PC-9 (cell line): ENCODE measurements at regions not wholly inside any gene's neighbourhood (a gene's known extent, or its start where the extent isn't known, plus 50 kb on each side); places are given as distances from the start of the nearest gene placed in this dataset.

ENCODE experiments used
- BruUV-seq: library from RNA; stranded (reverse); fragments of 400-500 nt; replicated peaks from 2 replicates; lab custom pipeline; 2021; lab: Mats Ljungman, UMichigan
- CTCF ChIA-PET: fragments of 300-600 bp; sonication (Branson Sonifier 250); formaldehyde crosslinking; loops from one replicate; lab custom pipeline; 2022; ENCODE audit warnings: antibody characterized with exemption; lab: Charles Lee
- POLR2A ChIA-PET: fragments of 300-600 bp; sonication (Branson Sonifier 250); formaldehyde crosslinking; loops from one replicate; lab custom pipeline; 2022; ENCODE audit warnings: antibody characterized with exemption; ENCODE audit not compliant: unreplicated experiment; lab: Charles Lee
- DNase-seq, 2 experiments: peaks; one replicate each; pipeline versions ENCODE4 v3.0.0 to v3.0.0-alpha.2; 2015 to 2022; ENCODE audit warnings: mixed read lengths in 1 of 2
- H2AFZ ChIP-seq: fragments of 200-600 bp; sonication (generic); 2 replicates; pipeline ENCODE4 v1.8.1; 2017; ENCODE audit warnings: antibody characterized with exemption
- H3F3A ChIP-seq: fragments of 200-600 bp; sonication (generic); 2 replicates; pipeline ENCODE4 v1.8.1; 2017; ENCODE audit warnings: antibody characterized with exemption, mild to moderate bottlenecking, low read depth; ENCODE audit not compliant: insufficient read depth
- H3K27ac ChIP-seq: fragments of 200-600 bp; sonication (generic); 2 replicates; pipeline ENCODE4 v1.6.1; 2016; ENCODE audit warnings: mixed run types
- H3K27me3 ChIP-seq: fragments of 200-600 bp; sonication (generic); 2 replicates; pipeline ENCODE4 v1.6.1; 2016; ENCODE audit warnings: low read depth, mixed run types; ENCODE audit not compliant: insufficient read depth
- H3K36me3 ChIP-seq: fragments of 200-600 bp; sonication (generic); 2 replicates; pipeline ENCODE4 v1.6.1; 2016; ENCODE audit warnings: low read depth, mixed run types
- H3K4me1 ChIP-seq: fragments of 200-600 bp; sonication (generic); replicated peaks from 2 replicates; pipeline ENCODE4 v1.6.1; 2016; ENCODE audit warnings: mixed run types; ENCODE audit not compliant: insufficient read depth
- H3K4me2 ChIP-seq: fragments of 200-600 bp; sonication (generic); 2 replicates; pipeline ENCODE4 v1.6.1; 2017; ENCODE audit warnings: mixed run types
- H3K4me3 ChIP-seq: fragments of 200-600 bp; sonication (generic); 2 replicates; pipeline ENCODE4 v1.6.1; 2016; ENCODE audit warnings: mixed run types
- H3K79me2 ChIP-seq: fragments of 200-600 bp; sonication (generic); 2 replicates; pipeline ENCODE4 v1.6.1; 2017; ENCODE audit warnings: low read depth, mixed run types
- H3K9me2 ChIP-seq: fragments of 200-600 bp; sonication (generic); 2 replicates; pipeline ENCODE4 v1.8.1; 2017; ENCODE audit warnings: mild to moderate bottlenecking; ENCODE audit not compliant: insufficient read depth
- H3K9me3 ChIP-seq: fragments of 200-600 bp; sonication (generic); 2 replicates; pipeline ENCODE4 v1.8.1; 2016; ENCODE audit warnings: low read depth; ENCODE audit not compliant: insufficient read depth
- H4K20me1 ChIP-seq: fragments of 200-600 bp; sonication (generic); 2 replicates; pipeline ENCODE4 v1.8.1; 2017; ENCODE audit not compliant: insufficient read depth
- CTCF ChIP-seq: fragments of 200-600 bp; sonication (generic); conservative IDR thresholded peaks from 2 replicates; pipeline ENCODE4 v1.6.1; 2017; ENCODE audit warnings: mixed run types, antibody characterized with exemption, mild to moderate bottlenecking, moderate library complexity
- EZH2 ChIP-seq: fragments of 200-600 bp; sonication (generic); IDR thresholded peaks from 2 replicates; pipeline ENCODE4 v1.8.0; 2017; ENCODE audit warnings: antibody characterized with exemption, low read depth
- intact Hi-C: fragments of 100-400 bp; cut with micrococcal nuclease; formaldehyde crosslinking; loops from one replicate; pipeline ENCODE4 v1.10.0; 2022; ENCODE audit not compliant: unreplicated experiment

GRCh38 chr21:28805885-28806284 lies 186.8 kb downstream of the LTN1 start:
- Histone ChIP-seq H3K36me3 (no peaks in the 10 kb centered on the region), H3K4me1 (no peaks in the 10 kb centered on the region), H3K9me2 (no peaks in the 10 kb centered on the region), H3K4me2 (no peak overlapping the region), H3K79me2 (no peaks in the 10 kb centered on the region), H2AFZ (no peak overlapping the region), H3K27ac (no peak overlapping the region), H3K4me3 (no peak overlapping the region), H3K27me3 (no peaks in the 10 kb centered on the region), H3K9me3 (no peaks in the 10 kb centered on the region), H4K20me1 (no peaks in the 10 kb centered on the region), H3F3A (no peaks in the 10 kb centered on the region)
- CTCF ChIA-PET = no interaction called here
- no peak for DNase-seq
- intact Hi-C loops = no loop called here
- no TSS peak for BruUV-seq
- POLR2A ChIA-PET = no interaction called here
- no peak for TF ChIP-seq EZH2
- TF ChIP-seq CTCF = no peak

GRCh38 chr21:28804089-28804670 lies 188.5 kb downstream of the LTN1 start:
- intact Hi-C loops = no loop called here
- H3K4me1 ChIP-seq = no peaks in the 10 kb centered on the region
- H3K79me2 ChIP-seq = no peaks in the 10 kb centered on the region
- POLR2A ChIA-PET = no interaction called here
- H3K9me2 ChIP-seq = no peaks in the 10 kb centered on the region
- no peak for TF ChIP-seq CTCF
- no peak for TF ChIP-seq EZH2
- H3K27me3 ChIP-seq = no peaks in the 10 kb centered on the region
- no peaks in the 10 kb centered on the region for H3K36me3 ChIP-seq
- no peak overlapping the region for H2AFZ ChIP-seq
- H3K9me3 ChIP-seq = no peaks in the 10 kb centered on the region
- no peak for DNase-seq
- CTCF ChIA-PET = no interaction called here
- H4K20me1 ChIP-seq = no peaks in the 10 kb centered on the region
- no peaks in the 10 kb centered on the region for H3F3A ChIP-seq
- no TSS peak for BruUV-seq
- H3K27ac ChIP-seq = no peak overlapping the region
- no peak overlapping the region for H3K4me2 ChIP-seq
- H3K4me3 ChIP-seq = no peak overlapping the region

- no peak for DNase-seq
- H3K36me3 ChIP-seq = no peaks in the 10 kb centered on the region
- H3K4me1 ChIP-seq = no peaks in the 10 kb centered on the region
- H2AFZ ChIP-seq = no peak overlapping the region
- H3F3A ChIP-seq = no peaks in the 10 kb centered on the region
- H3K9me2 ChIP-seq = no peaks in the 10 kb centered on the region
- intact Hi-C loops = no loop called here
- H3K4me2 ChIP-seq = no peak overlapping the region
- no peak overlapping the region for H3K27ac ChIP-seq
- H3K27me3 ChIP-seq = no peaks in the 10 kb centered on the region
- no peak overlapping the region for H3K4me3 ChIP-seq
- H4K20me1 ChIP-seq = no peaks in the 10 kb centered on the region
- no TSS peak for BruUV-seq
- CTCF ChIA-PET = no interaction called here
- H3K79me2 ChIP-seq = no peaks in the 10 kb centered on the region
- no peaks in the 10 kb centered on the region for H3K9me3 ChIP-seq
- POLR2A ChIA-PET = no interaction called here
- TF ChIP-seq CTCF (no peak), EZH2 (no peak)
Measured at GRCh38 chr21:28801906-28802305, 190.8 kb downstream of the LTN1 start.
